K562 (cell line): ENCODE measurements at regions not wholly inside any gene's neighbourhood (a gene's known extent, or its start where the extent isn't known, plus 50 kb on each side); places are given as distances from the start of the nearest gene placed in this dataset.
"Not testable (repeated sequence)": the region's sequence is repeated elsewhere in the genome, so short reads cannot be mapped to it uniquely, and the experiment has no call there.

Source experiments
- ATAC-seq: fragments of 200-7000 bp; cut with Tn5 transposase; 3 replicates; pipeline ENCODE4 v1.9.1; 2020; ENCODE audit warnings: moderate library complexity
- BruUV-seq: library from RNA; stranded (reverse); fragments of 400-500 nt; replicated peaks from 2 replicates; lab custom pipeline; 2021; lab: Mats Ljungman, UMichigan
- CTCF ChIA-PET: fragments of 300-600 bp; formaldehyde crosslinking; extraction: SDS; loops from one replicate; lab custom pipeline; 2021; ENCODE audit warnings: low intra/inter-chr PET ratio; lab: Yijun Ruan, JAX
- POLR2A ChIA-PET: fragments of 300-600, 350-650 bp; sonication (Branson Sonifier 250); formaldehyde crosslinking; extraction: SDS; loops from one replicate; lab custom pipeline; 2021; ENCODE audit warnings: antibody characterized with exemption, inconsistent platforms; lab: Yijun Ruan, JAX
- DNase-seq, 4 experiments: peaks; one replicate each; pipeline versions ENCODE4 v3.0.0 to v3.0.0-alpha.2; 2011 to 2018; ENCODE audit warnings: low spot score in 3 of 4, mixed read lengths in 3 of 4; ENCODE audit errors: extremely low read depth in 1 of 4
- FAIRE-seq: peaks from 2 replicates; lab custom pipeline; 2011; peaks lifted over from hg19 to GRCh38; lab: Jason Lieb, UNC
- H2AFZ ChIP-seq: 2 replicates; pipeline ENCODE4 v1.6.0; 2011; ENCODE audit warnings: low read depth, low read length, control low read depth, inconsistent platforms
- H3K27ac ChIP-seq: fragments of 200-600 bp; 3 replicates; pipeline ENCODE4 v1.8.0; 2011; ENCODE audit warnings: low read depth, mild to moderate bottlenecking, control low read depth, inconsistent platforms, low read length, moderate library complexity, mixed read lengths; ENCODE audit errors: extremely low read depth
- H3K27me3 ChIP-seq, 2 experiments: fragments of 300-600 bp in 1 of 2; 2 replicates in 1 of 2; 3 replicates in 1 of 2; pipeline versions ENCODE4 v1.6.0 to v1.8.0; 2011; ENCODE audit warnings: inconsistent platforms in 2 of 2, low read length in 2 of 2, mild to moderate bottlenecking in 1 of 2, mixed read lengths in 1 of 2, moderate library complexity in 1 of 2; ENCODE audit not compliant: control insufficient read depth in 2 of 2, insufficient read depth in 2 of 2
- H3K36me3 ChIP-seq: fragments of 300-600 bp; 3 replicates; pipeline ENCODE4 v1.8.0; 2011; ENCODE audit warnings: mild to moderate bottlenecking, low read length, inconsistent platforms; ENCODE audit not compliant: control insufficient read depth, insufficient read depth
- H3K4me1 ChIP-seq, 2 experiments: fragments of 200-600 bp in 1 of 2; replicated peaks in 1 of 2; 2 replicates in 1 of 2; 3 replicates in 1 of 2; pipeline versions ENCODE4 v1.5.1 to v1.8.0; 2011; ENCODE audit warnings: inconsistent platforms in 2 of 2, low read length in 2 of 2, mild to moderate bottlenecking in 1 of 2, mixed read lengths in 1 of 2, moderate library complexity in 1 of 2; ENCODE audit not compliant: control insufficient read depth in 2 of 2, insufficient read depth in 2 of 2
- H3K4me2 ChIP-seq: 2 replicates; pipeline ENCODE4 v1.6.1; 2011; ENCODE audit warnings: low read length, control low read depth, inconsistent platforms, mixed read lengths; ENCODE audit not compliant: insufficient read depth
- H3K4me3 ChIP-seq: fragments of 200-600 bp; sonication (generic), shearing (Covaris generic); 2 replicates; pipeline ENCODE4 v1.5.1; 2016; ENCODE audit warnings: control low read depth, inconsistent platforms
- H3K79me2 ChIP-seq: fragments of 200-600 bp; 3 replicates; pipeline ENCODE4 v1.8.0; 2011; ENCODE audit warnings: low read length, inconsistent platforms; ENCODE audit not compliant: control insufficient read depth, insufficient read depth
- H3K9ac ChIP-seq, 2 experiments: 2 replicates each; pipeline versions ENCODE4 v1.6.0 to v1.6.1; 2011; ENCODE audit warnings: low read depth in 2 of 2, low read length in 2 of 2, control low read depth in 1 of 2, inconsistent platforms in 1 of 2, mild to moderate bottlenecking in 1 of 2, mixed read lengths in 1 of 2; ENCODE audit not compliant: insufficient read depth in 1 of 2
- H3K9me1 ChIP-seq: one replicate; pipeline ENCODE4 v1.6.0; 2011; ENCODE audit warnings: inconsistent platforms, mild to moderate bottlenecking, low read length, moderate library complexity; ENCODE audit not compliant: control insufficient read depth, insufficient read depth
- H3K9me3 ChIP-seq: replicated peaks from 2 replicates; pipeline ENCODE4 v1.5.1; 2011; ENCODE audit warnings: low read depth, low read length, inconsistent platforms; ENCODE audit not compliant: control insufficient read depth, insufficient read depth
- H4K20me1 ChIP-seq: replicated peaks from 2 replicates; pipeline ENCODE4 v1.6.1; 2011; ENCODE audit warnings: low read length, inconsistent platforms, mixed read lengths; ENCODE audit not compliant: control insufficient read depth, insufficient read depth
- WGBS: fragments of 100-300 bp; shearing (Covaris generic); methylation state at CpG from one replicate; pipeline ENCODE4 v1.1.6; 2016; ENCODE audit warnings: low coverage, mixed read lengths; ENCODE audit not compliant: insufficient coverage; ENCODE audit errors: missing lambda C conversion rate; 5-methylcytosine and 5-hydroxymethylcytosine counted together
- in situ Hi-C: fragments of 300-500 bp; cut with MboI; formaldehyde crosslinking; loops from 4 replicates; pipeline ENCODE4 v1.15.0; 2018; ENCODE audit warnings: inconsistent platforms, mixed read lengths
- intact Hi-C: fragments of 100-400 bp; cut with micrococcal nuclease; formaldehyde crosslinking; loops from 2 replicates; pipeline ENCODE4 v1.14.2; 2022

- FAIRE-seq, H3K4me1 ChIP-seq, H2AFZ ChIP-seq, DNase-seq, H3K9me3 ChIP-seq, ATAC-seq, BruUV-seq, H3K4me3 ChIP-seq, in situ Hi-C loops, H3K9me1 ChIP-seq, H3K4me2 ChIP-seq, H3K27ac ChIP-seq, H3K27me3 ChIP-seq, CTCF ChIA-PET, H4K20me1 ChIP-seq, H3K36me3 ChIP-seq, H3K9ac ChIP-seq, intact Hi-C loops, H3K79me2 ChIP-seq: not testable (repeated sequence)
- 27% methylated on average over 6 of the region's 6 CpGs for WGBS
- POLR2A ChIA-PET: interaction anchor here (1.0 kb wide), 1 partner anchor 127 kb away, joined by 3 read pairs; no protein-coding TSS in a partner anchor
Measured at GRCh38 chr7:32816409-32816948, 75.1 kb downstream of the KBTBD2 start.

DNA sequence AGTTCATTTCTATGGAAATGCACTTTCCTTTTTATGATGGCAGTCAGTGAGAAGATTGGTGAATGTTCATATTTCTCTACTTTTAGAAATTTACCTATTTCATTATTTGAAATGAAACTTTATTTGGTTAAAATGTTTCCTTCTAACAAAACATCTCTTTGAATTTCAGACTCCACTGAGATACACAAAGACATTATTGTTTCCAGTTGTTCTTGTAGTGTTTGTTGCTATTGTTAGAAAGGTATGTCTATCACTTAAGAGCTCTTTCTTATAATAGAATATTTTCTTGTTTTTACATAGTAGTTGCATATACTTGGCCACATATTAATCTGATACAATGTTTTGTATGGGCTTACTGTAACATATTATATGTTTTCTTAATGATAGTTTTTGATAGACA is 76.8 kb downstream of the KBTBD2 start:
- CTCF ChIA-PET, DNase-seq, H3K27me3 ChIP-seq, intact Hi-C loops, H3K27ac ChIP-seq, H3K4me3 ChIP-seq, H4K20me1 ChIP-seq, in situ Hi-C loops, H3K36me3 ChIP-seq, H3K9ac ChIP-seq, H3K4me1 ChIP-seq, BruUV-seq, H3K4me2 ChIP-seq, POLR2A ChIA-PET, H2AFZ ChIP-seq, H3K9me1 ChIP-seq, ATAC-seq, H3K79me2 ChIP-seq, H3K9me3 ChIP-seq: not testable (repeated sequence)
- peak; percentile 44 for FAIRE-seq
